Mammary epithelial cell (primary cell): ENCODE measurements at regions not wholly inside any gene's neighbourhood (a gene's known extent, or its start where the extent isn't known, plus 50 kb on each side); places are given as distances from the start of the nearest gene placed in this dataset.

Source experiments
- EZH2 ChIP-seq: IDR thresholded peaks from 2 replicates; pipeline ENCODE4 v1.6.1; 2012; ENCODE audit warnings: low read length, inconsistent platforms, borderline replicate concordance
- TF ChIP-seq, protein P1 (sequence below), 2 donors: IDR thresholded peaks in 1 of 2; conservative IDR thresholded peaks in 1 of 2; 2 replicates each; pipeline ENCODE4 v1.5.1; 2011 to 2012; ENCODE audit warnings: inconsistent platforms in 2 of 2, low read length in 2 of 2, mild to moderate bottlenecking in 2 of 2, control low read depth in 1 of 2, low read depth in 1 of 2; ENCODE audit not compliant: insufficient read depth in 1 of 2; ENCODE audit errors: extremely low read depth in 1 of 2

GRCh38 chr4:84219656-84220055 is 279.4 kb downstream of the NKX6-1 start:
- no peak for TF ChIP-seq EZH2
- TF ChIP-seq, protein P1, sequence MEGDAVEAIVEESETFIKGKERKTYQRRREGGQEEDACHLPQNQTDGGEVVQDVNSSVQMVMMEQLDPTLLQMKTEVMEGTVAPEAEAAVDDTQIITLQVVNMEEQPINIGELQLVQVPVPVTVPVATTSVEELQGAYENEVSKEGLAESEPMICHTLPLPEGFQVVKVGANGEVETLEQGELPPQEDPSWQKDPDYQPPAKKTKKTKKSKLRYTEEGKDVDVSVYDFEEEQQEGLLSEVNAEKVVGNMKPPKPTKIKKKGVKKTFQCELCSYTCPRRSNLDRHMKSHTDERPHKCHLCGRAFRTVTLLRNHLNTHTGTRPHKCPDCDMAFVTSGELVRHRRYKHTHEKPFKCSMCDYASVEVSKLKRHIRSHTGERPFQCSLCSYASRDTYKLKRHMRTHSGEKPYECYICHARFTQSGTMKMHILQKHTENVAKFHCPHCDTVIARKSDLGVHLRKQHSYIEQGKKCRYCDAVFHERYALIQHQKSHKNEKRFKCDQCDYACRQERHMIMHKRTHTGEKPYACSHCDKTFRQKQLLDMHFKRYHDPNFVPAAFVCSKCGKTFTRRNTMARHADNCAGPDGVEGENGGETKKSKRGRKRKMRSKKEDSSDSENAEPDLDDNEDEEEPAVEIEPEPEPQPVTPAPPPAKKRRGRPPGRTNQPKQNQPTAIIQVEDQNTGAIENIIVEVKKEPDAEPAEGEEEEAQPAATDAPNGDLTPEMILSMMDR (conservative IDR thresholded peaks at IDR 0.05 in 1 of 2, IDR thresholded peaks at IDR 0.05 in 1 of 2; ENCODE audit: extremely low read depth in 1 of 2, insufficient read depth in 1 of 2, low read depth in 1 of 2, low read length in 2 of 2), result no peak
